A549 (cell line): ENCODE measurements at regions not wholly inside any gene's neighbourhood (a gene's known extent, or its start where the extent isn't known, plus 50 kb on each side); places are given as distances from the start of the nearest gene placed in this dataset.

Experiments
- ATAC-seq, 2 experiments: fragments of 200-7000 bp in 1 of 2; fragments of >200 bp in 1 of 2; cut with Nextera tagmentation in 1 of 2; cut with Tn5 transposase in 1 of 2; 3 replicates each; pipeline versions ENCODE4 v1.8.0 to v1.9.1; 2018 to 2020; ENCODE audit warnings: mild to moderate bottlenecking in 1 of 2, moderate library complexity in 1 of 2
- CTCF ChIA-PET: fragments of 300-600 bp; sonication (Branson Sonifier 250); formaldehyde crosslinking; extraction: SDS; loops from one replicate; lab custom pipeline; 2021; ENCODE audit warnings: antibody characterized with exemption, inconsistent platforms; lab: Yijun Ruan, JAX
- POLR2A ChIA-PET: fragments of 350-600 bp; formaldehyde crosslinking; extraction: SDS; loops from one replicate; lab custom pipeline; 2021; ENCODE audit warnings: antibody characterized with exemption, inconsistent platforms; lab: Yijun Ruan, JAX
- DNase-seq, 2 experiments: peaks; one replicate each; pipeline versions ENCODE4 v3.0.0 to v3.0.0-alpha.2; 2011 to 2016; ENCODE audit warnings: low read depth in 1 of 2, low spot score in 1 of 2
- FAIRE-seq: peaks from 2 replicates; lab custom pipeline; 2011; peaks lifted over from hg19 to GRCh38; lab: Jason Lieb, UNC
- H3K27ac ChIP-seq, 2 experiments: fragments of >200 bp; sonication (Bioruptor Twin); formaldehyde crosslinking; 3 replicates each; pipeline ENCODE4 v1.5.1; 2016 to 2017
- H3K4me1 ChIP-seq: fragments of >200 bp; sonication (Bioruptor Twin); formaldehyde crosslinking; 3 replicates; pipeline ENCODE4 v1.6.1; 2016
- H3K4me2 ChIP-seq: fragments of >200 bp; sonication (Bioruptor Twin); formaldehyde crosslinking; 3 replicates; pipeline ENCODE4 v1.6.1; 2016
- H3K4me3 ChIP-seq: fragments of >200 bp; sonication (Bioruptor Twin); formaldehyde crosslinking; 3 replicates; pipeline ENCODE4 v1.5.1; 2016
- H3K9me3 ChIP-seq: fragments of >200 bp; sonication (Bioruptor Twin); formaldehyde crosslinking; 3 replicates; pipeline ENCODE4 v1.6.1; 2016
- BCL3 ChIP-seq: fragments of >200 bp; sonication (Bioruptor Twin); formaldehyde crosslinking; IDR thresholded peaks from 3 replicates; pipeline ENCODE4 v1.6.1; 2016
- CBX2 ChIP-seq: fragments of 200-600 bp; sonication (generic); IDR thresholded peaks from 2 replicates; pipeline ENCODE4 v1.6.1; 2016; ENCODE audit warnings: low read depth, mild to moderate bottlenecking, borderline replicate concordance
- ELK1 ChIP-seq: fragments of 150-350 bp; IDR thresholded peaks from 2 replicates; pipeline ENCODE4 v1.6.1; 2014; ENCODE audit warnings: low read depth, mild to moderate bottlenecking, low read length
- EP300 ChIP-seq, 2 experiments: fragments of >200 bp; sonication (Bioruptor Twin); formaldehyde crosslinking; IDR thresholded peaks; 2 replicates in 1 of 2; 3 replicates in 1 of 2; pipeline ENCODE4 v1.6.1; 2016 to 2017
- GATA3 ChIP-seq: IDR thresholded peaks from 2 replicates; pipeline ENCODE4 v1.6.1; 2012; ENCODE audit warnings: borderline replicate concordance
- HDAC2 ChIP-seq: fragments of 200-600 bp; sonication (generic); IDR thresholded peaks from 2 replicates; pipeline ENCODE4 v1.6.1; 2016
- JUN ChIP-seq, 2 experiments: fragments of >200 bp; sonication (Bioruptor Twin); formaldehyde crosslinking; IDR thresholded peaks; 2 replicates in 1 of 2; 3 replicates in 1 of 2; pipeline ENCODE4 v1.6.1; 2016 to 2017
- MAFK ChIP-seq: fragments of 450-650 bp; IDR thresholded peaks from 2 replicates; pipeline ENCODE4 v1.6.1; 2014; ENCODE audit not compliant: partially characterized antibody
- MYC ChIP-seq: IDR thresholded peaks from 2 replicates; pipeline ENCODE4 v1.6.1; 2012; ENCODE audit warnings: mild to moderate bottlenecking, inconsistent platforms, low read length, improper control_type of control experiment, borderline replicate concordance
- NPAS2 ChIP-seq: fragments of 250-450 bp; sonication (Bioruptor Pico); IDR thresholded peaks from 2 replicates; pipeline ENCODE4 v1.8.0; 2022; ENCODE audit warnings: mild to moderate bottlenecking, moderate library complexity, borderline replicate concordance
- PBX3 ChIP-seq: IDR thresholded peaks from 2 replicates; pipeline ENCODE4 v1.6.1; 2012
- PHF8 ChIP-seq: fragments of 200-600 bp; sonication (generic); IDR thresholded peaks from 2 replicates; pipeline ENCODE4 v1.6.1; 2016; ENCODE audit warnings: low read depth, mild to moderate bottlenecking, antibody characterized with exemption, moderate library complexity, borderline replicate concordance
- POLR2A ChIP-seq: IDR thresholded peaks from 2 replicates; pipeline ENCODE4 v1.6.1; 2012; ENCODE audit warnings: mild to moderate bottlenecking, low read length
- RAD21 ChIP-seq, 2 experiments: fragments of >200 bp in 1 of 2; sonication (Bioruptor Twin) in 1 of 2; formaldehyde crosslinking in 1 of 2; IDR thresholded peaks in 1 of 2; conservative IDR thresholded peaks in 1 of 2; 2 replicates in 1 of 2; 3 replicates in 1 of 2; pipeline ENCODE4 v1.6.1; 2012 to 2018; ENCODE audit warnings: inconsistent platforms in 1 of 2
- RNF2 ChIP-seq: fragments of 200-600 bp; sonication (generic); IDR thresholded peaks from 2 replicates; pipeline ENCODE4 v1.6.1; 2016; ENCODE audit warnings: low read depth, mild to moderate bottlenecking, antibody characterized with exemption, moderate library complexity, borderline replicate concordance
- SREBF2 ChIP-seq: fragments of 450-650 bp; IDR thresholded peaks from 2 replicates; pipeline ENCODE4 v1.6.1; 2014; ENCODE audit warnings: mild to moderate bottlenecking, moderate library complexity
- WGBS: methylation state at CpG from one replicate; pipeline ENCODE4 v1.1.6; 2017; ENCODE audit errors: missing lambda C conversion rate; 5-methylcytosine and 5-hydroxymethylcytosine counted together

- WGBS = 21% methylated on average over 3 of the region's 3 CpGs
- FAIRE-seq = no peak
- no peak for TF ChIP-seq PBX3
- TF ChIP-seq POLR2A = no peak
- no peak for TF ChIP-seq BCL3
- TF ChIP-seq, all 56 proteins: peak for 0
- ATAC-seq = no peak
- no peak for DNase-seq
- CTCF ChIA-PET = no interaction called here
- no peak overlapping the region for H3K4me3 ChIP-seq
- H3K9me3 ChIP-seq = no peaks in the 10 kb centered on the region; the same call in 2 of the 3 replicates
- H3K4me1 ChIP-seq = no peaks in the 10 kb centered on the region
- no peak overlapping the region for H3K4me2 ChIP-seq
- no peak overlapping the region for H3K27ac ChIP-seq
- POLR2A ChIA-PET = no interaction called here
Measured at GRCh38 chr6:164916087-164916486, 393.3 kb downstream of the C6orf118 start.

GRCh38 chr6:164911873-164912580, 397.4 kb downstream of the C6orf118 start:
- Histone ChIP-seq H3K9me3 (no peaks in the 10 kb centered on the region), H3K27ac (no peak overlapping the region), H3K4me1 (no peaks in the 10 kb centered on the region), H3K4me2 (no peak overlapping the region), H3K4me3 (no peak overlapping the region)
- TF ChIP-seq RAD21 (conservative IDR thresholded peaks at IDR 0.05 in 1 of 2, IDR thresholded peaks at IDR 0.05 in 1 of 2) (no peak), JUN (IDR thresholded peaks at IDR 0.05) (no peak), MYC (no peak), POLR2A (no peak), BCL3 (no peak)
- ChIA-PET CTCF (no interaction called here), POLR2A (no interaction called here)
- 23% methylated on average over 6 of the region's 6 CpGs for WGBS
- DNase-seq (no peak), ATAC-seq (no peak), FAIRE-seq (no peak)

- TF ChIP-seq NPAS2 (CRISPR knock-in tag) = no peak
- TF ChIP-seq HDAC2 = no peak
- no peak for TF ChIP-seq PHF8
- TF ChIP-seq SREBF2 = no peak
- TF ChIP-seq ELK1 = no peak
- TF ChIP-seq JUN (IDR thresholded peaks at IDR 0.05) = no peak
- TF ChIP-seq PBX3 = no peak
- TF ChIP-seq RNF2 = no peak
- no peak for TF ChIP-seq BCL3
- TF ChIP-seq CBX2 = no peak
- TF ChIP-seq GATA3 = no peak
- TF ChIP-seq EP300 (IDR thresholded peaks at IDR 0.05) = no peak
- TF ChIP-seq MAFK = no peak
- FAIRE-seq = no peak
- Histone ChIP-seq H3K4me3 (no peak overlapping the region), H3K4me2 (no peak overlapping the region), H3K9me3 (no peaks in the 10 kb centered on the region), H3K4me1 (no peaks in the 10 kb centered on the region), H3K27ac (no peak overlapping the region)
- ChIA-PET CTCF (interaction anchor here (0.6 kb wide), 1 partner anchor 1850 kb away, joined by 3 read pairs; no protein-coding TSS in a partner anchor), POLR2A (interaction anchor here (0.6 kb wide), 1 partner anchor 1021 kb away, joined by 3 read pairs; no protein-coding TSS in a partner anchor)
- no peak for ATAC-seq
- DNase-seq = no peak
- 19% methylated on average over 2 of the region's 2 CpGs for WGBS
Measured at GRCh38 chr6:164911151-164911550, 398.3 kb downstream of the C6orf118 start.
